Dendritic cell treated with granulocyte-macrophage colony-stimulating factor and Interleukin-4, amounts not matched to agents 40 ng/mL and 50 ng/mL, for 4 days (primary cell): ENCODE measurements at regions not wholly inside any gene's neighbourhood (a gene's known extent, or its start where the extent isn't known, plus 50 kb on each side); places are given as distances from the start of the nearest gene placed in this dataset.

Experiments used
- H3K27ac Mint-ChIP-seq: one replicate; pipeline ENCODE4 v1.8.0; 2022; ENCODE audit warnings: mild to moderate bottlenecking, mixed read lengths
- H3K27me3 Mint-ChIP-seq: one replicate; pipeline ENCODE4 v1.8.0; 2022; ENCODE audit warnings: mild to moderate bottlenecking, mixed read lengths
- H3K36me3 Mint-ChIP-seq: one replicate; pipeline ENCODE4 v1.8.0; 2022; ENCODE audit warnings: low read depth, mixed read lengths
- H3K4me1 Mint-ChIP-seq: one replicate; pipeline ENCODE4 v1.8.0; 2022; ENCODE audit warnings: low read depth, mixed read lengths
- H3K4me3 Mint-ChIP-seq: one replicate; pipeline ENCODE4 v1.8.0; 2022; ENCODE audit warnings: mild to moderate bottlenecking, moderate library complexity, mixed read lengths
- H3K9me3 Mint-ChIP-seq: one replicate; pipeline ENCODE4 v1.8.0; 2022; ENCODE audit warnings: mixed read lengths
- intact Hi-C: fragments of 100-400 bp; cut with micrococcal nuclease; formaldehyde crosslinking; loops from one replicate; pipeline ENCODE4 v1.15.0; 2022

GRCh38 chr6:84525907-84526306 lies 238.5 kb downstream of the TBX18 start:
- intact Hi-C loops: no loop called here
- H3K9me3 Mint-ChIP-seq: peaks cover 8% of the 10 kb centered on the region
- no peaks in the 10 kb centered on the region for H3K27me3 Mint-ChIP-seq

GRCh38 chr6:84524636-84525035 lies 239.8 kb downstream of the TBX18 start:
- Mint-ChIP-seq H3K36me3 (no peaks in the 10 kb centered on the region), H3K4me3 (no peak overlapping the region), H3K9me3 (no peaks in the 10 kb centered on the region), H3K4me1 (no peaks in the 10 kb centered on the region), H3K27me3 (no peaks in the 10 kb centered on the region), H3K27ac (no peak overlapping the region)
- intact Hi-C loops: no loop called here

More at GRCh38 chr6:84525907-84526306, 238.5 kb downstream of the TBX18 start:
- H3K36me3 Mint-ChIP-seq: no peaks in the 10 kb centered on the region
- no peak overlapping the region for H3K4me3 Mint-ChIP-seq
- H3K4me1 Mint-ChIP-seq: no peaks in the 10 kb centered on the region
- no peak overlapping the region for H3K27ac Mint-ChIP-seq

- intact Hi-C loops: no loop called here
- H3K27me3 Mint-ChIP-seq: no peaks in the 10 kb centered on the region
Observed at GRCh38 chr6:84522135-84522549, 242.3 kb downstream of the TBX18 start.

GRCh38 chr6:84521511-84521910 lies 242.9 kb downstream of the TBX18 start:
- Mint-ChIP-seq H3K4me1 (no peaks in the 10 kb centered on the region), H3K36me3 (no peaks in the 10 kb centered on the region), H3K4me3 (no peak overlapping the region), H3K9me3 (no peaks in the 10 kb centered on the region), H3K27me3 (no peaks in the 10 kb centered on the region), H3K27ac (no peak overlapping the region)
- intact Hi-C loops: no loop called here

More at GRCh38 chr6:84522135-84522549, 242.3 kb downstream of the TBX18 start:
- Mint-ChIP-seq H3K4me3 (no peak overlapping the region), H3K27ac (no peak overlapping the region), H3K36me3 (no peaks in the 10 kb centered on the region), H3K9me3 (no peaks in the 10 kb centered on the region), H3K4me1 (no peaks in the 10 kb centered on the region)

- intact Hi-C loops: no loop called here
- no peaks in the 10 kb centered on the region for H3K27me3 Mint-ChIP-seq
- H3K4me3 Mint-ChIP-seq: no peak overlapping the region
- no peaks in the 10 kb centered on the region for H3K9me3 Mint-ChIP-seq
- H3K4me1 Mint-ChIP-seq: no peaks in the 10 kb centered on the region
- no peak overlapping the region for H3K27ac Mint-ChIP-seq
- no peaks in the 10 kb centered on the region for H3K36me3 Mint-ChIP-seq
Observed at GRCh38 chr6:84517741-84518530, 246.5 kb downstream of the TBX18 start.

- Mint-ChIP-seq H3K36me3 (no peaks in the 10 kb centered on the region), H3K4me1 (no peaks in the 10 kb centered on the region), H3K9me3 (no peaks in the 10 kb centered on the region), H3K27ac (no peak overlapping the region), H3K27me3 (no peaks in the 10 kb centered on the region), H3K4me3 (no peak overlapping the region)
- intact Hi-C loops: no loop called here
Observed at GRCh38 chr6:84516154-84516553, 248.2 kb downstream of the TBX18 start.

GRCh38 chr6:84515067-84515466 lies 249.3 kb downstream of the TBX18 start:
- Mint-ChIP-seq H3K27ac (no peak overlapping the region), H3K4me3 (no peak overlapping the region), H3K36me3 (no peaks in the 10 kb centered on the region), H3K4me1 (no peaks in the 10 kb centered on the region), H3K27me3 (no peaks in the 10 kb centered on the region), H3K9me3 (no peaks in the 10 kb centered on the region)
- intact Hi-C loops: no loop called here

- Mint-ChIP-seq H3K36me3 (no peaks in the 10 kb centered on the region), H3K9me3 (no peaks in the 10 kb centered on the region), H3K27ac (no peak overlapping the region), H3K27me3 (no peaks in the 10 kb centered on the region), H3K4me3 (no peak overlapping the region), H3K4me1 (no peaks in the 10 kb centered on the region)
- intact Hi-C loops: no loop called here
Observed at GRCh38 chr6:84514089-84514971, 250.1 kb downstream of the TBX18 start.

- Mint-ChIP-seq H3K36me3 (no peaks in the 10 kb centered on the region), H3K27me3 (no peaks in the 10 kb centered on the region), H3K9me3 (peaks cover 10% of the 10 kb centered on the region), H3K4me1 (no peaks in the 10 kb centered on the region), H3K27ac (no peak overlapping the region), H3K4me3 (no peak overlapping the region)
- intact Hi-C loops: no loop called here
Observed at GRCh38 chr6:84512391-84512790, 252.0 kb downstream of the TBX18 start.

GRCh38 chr6:84511929-84512328 lies 252.5 kb downstream of the TBX18 start:
- H3K27me3 Mint-ChIP-seq: no peaks in the 10 kb centered on the region
- H3K27ac Mint-ChIP-seq: no peak overlapping the region
- peaks cover 10% of the 10 kb centered on the region for H3K9me3 Mint-ChIP-seq
- no peaks in the 10 kb centered on the region for H3K4me1 Mint-ChIP-seq
- H3K36me3 Mint-ChIP-seq: no peaks in the 10 kb centered on the region
- H3K4me3 Mint-ChIP-seq: no peak overlapping the region
- intact Hi-C loops: no loop called here

GRCh38 chr6:84508981-84509380 lies 255.4 kb downstream of the TBX18 start:
- Mint-ChIP-seq H3K27ac (no peak overlapping the region), H3K36me3 (no peaks in the 10 kb centered on the region), H3K4me1 (no peaks in the 10 kb centered on the region), H3K9me3 (peaks cover 18% of the 10 kb centered on the region), H3K4me3 (no peak overlapping the region), H3K27me3 (no peaks in the 10 kb centered on the region)
- intact Hi-C loops: no loop called here

- Mint-ChIP-seq H3K27me3 (no peaks in the 10 kb centered on the region), H3K4me3 (no peak overlapping the region), H3K9me3 (peaks cover 18% of the 10 kb centered on the region), H3K27ac (no peak overlapping the region), H3K36me3 (no peaks in the 10 kb centered on the region), H3K4me1 (no peaks in the 10 kb centered on the region)
- intact Hi-C loops: no loop called here
Observed at GRCh38 chr6:84508334-84508733, 256.1 kb downstream of the TBX18 start.

GRCh38 chr6:84504025-84504424 lies 260.4 kb downstream of the TBX18 start:
- Mint-ChIP-seq H3K9me3 (peaks cover 39% of the 10 kb centered on the region), H3K4me1 (no peaks in the 10 kb centered on the region), H3K4me3 (no peak overlapping the region), H3K27ac (no peak overlapping the region), H3K36me3 (no peaks in the 10 kb centered on the region), H3K27me3 (no peaks in the 10 kb centered on the region)
- intact Hi-C loops: no loop called here

GRCh38 chr6:84501315-84501714 lies 263.1 kb downstream of the TBX18 start:
- no peak overlapping the region for H3K4me3 Mint-ChIP-seq
- peaks cover 26% of the 10 kb centered on the region for H3K9me3 Mint-ChIP-seq

More at GRCh38 chr6:84501315-84501714, 263.1 kb downstream of the TBX18 start:
- no peak overlapping the region for H3K27ac Mint-ChIP-seq
- intact Hi-C loops: no loop called here
- no peaks in the 10 kb centered on the region for H3K4me1 Mint-ChIP-seq
- H3K36me3 Mint-ChIP-seq: no peaks in the 10 kb centered on the region
- no peaks in the 10 kb centered on the region for H3K27me3 Mint-ChIP-seq
